Esophagus muscularis mucosa (tissue), 4 donors: ENCODE measurements at regions not wholly inside any gene's neighbourhood (a gene's known extent, or its start where the extent isn't known, plus 50 kb on each side); places are given as distances from the start of the nearest gene placed in this dataset.

Source experiments
- DNase-seq: peaks from one replicate; pipeline ENCODE4 v3.0.0-alpha.2; 2017; ENCODE audit errors: extremely low spot score
- H3K27ac ChIP-seq, 4 donors: fragments of 200-600 bp; sonication (generic); replicated peaks in 1 of 4; 1 replicate in 3 of 4; 2 replicates in 1 of 4; pipeline ENCODE4 v1.5.1; 2016 to 2019; ENCODE audit warnings: mild to moderate bottlenecking in 1 of 4
- H3K27me3 ChIP-seq, 4 donors: fragments of 200-600 bp; sonication (generic); one replicate each; pipeline versions ENCODE4 v1.5.1 to v1.6.0; 2016 to 2019
- H3K36me3 ChIP-seq, 4 donors: fragments of 200-600 bp; sonication (generic); one replicate each; pipeline ENCODE4 v1.5.1; 2016 to 2019
- H3K4me1 ChIP-seq, 4 donors: fragments of 200-600 bp; sonication (generic); one replicate each; pipeline ENCODE4 v1.5.1; 2016 to 2019
- H3K4me3 ChIP-seq, 4 donors: fragments of 200-600 bp; sonication (generic); 1 replicate in 2 of 4; 2 replicates in 2 of 4; pipeline ENCODE4 v1.5.1; 2016 to 2019; ENCODE audit warnings: mild to moderate bottlenecking in 4 of 4, moderate library complexity in 1 of 4
- H3K9me3 ChIP-seq, 4 donors: fragments of 200-600 bp; sonication (generic); 1 replicate in 3 of 4; 2 replicates in 1 of 4; pipeline ENCODE4 v1.5.1; 2016 to 2019
- CTCF ChIP-seq, 3 experiments: fragments of 200-600 bp in 2 of 3; fragments of 450-650 bp in 1 of 3; sonication (generic) in 2 of 3; IDR thresholded peaks; one replicate each; pipeline ENCODE4 v1.5.1; 2017 to 2019; ENCODE audit warnings: antibody characterized with exemption in 3 of 3, mild to moderate bottlenecking in 2 of 3, moderate library complexity in 1 of 3
- EP300 ChIP-seq: sonication (generic); formaldehyde crosslinking; IDR thresholded peaks from one replicate; pipeline ENCODE4 v1.6.1; 2017; ENCODE audit warnings: antibody characterized with exemption
- POLR2A ChIP-seq: fragments of 450-650 bp; IDR thresholded peaks from one replicate; pipeline ENCODE4 v1.6.1; 2017; ENCODE audit warnings: antibody characterized with exemption, moderate library complexity, mild to moderate bottlenecking, low read depth
- POLR2AphosphoS5 ChIP-seq, 2 donors: sonication (generic); formaldehyde crosslinking; IDR thresholded peaks; one replicate each; pipeline ENCODE4 v1.6.1; 2017; ENCODE audit warnings: antibody characterized with exemption in 2 of 2
- WGBS: methylation state at CpG from one replicate; pipeline ENCODE4 v1.1.5; 2018; 5-methylcytosine and 5-hydroxymethylcytosine counted together
- intact Hi-C: fragments of 100-400 bp; cut with DNase I; formaldehyde crosslinking; loops from one replicate; pipeline ENCODE4 v1.15.1; 2023

GRCh38 chr5:161023551-161023950 lies 171.5 kb upstream of the ATP10B start:
- WGBS, result 69% methylated on average over 4 of the region's 4 CpGs
- DNase-seq, result no peak
- no peak for TF ChIP-seq EP300
- no peak for TF ChIP-seq POLR2A
- TF ChIP-seq POLR2AphosphoS5 (IDR thresholded peaks at IDR 0.05), result no peak
- TF ChIP-seq CTCF (IDR thresholded peaks at IDR 0.05), result no peak
- no peaks in the 10 kb centered on the region for H3K27me3 ChIP-seq
- intact Hi-C loops, result no loop called here
- no peak overlapping the region for H3K4me3 ChIP-seq
- H3K27ac ChIP-seq, result no peak overlapping the region
- no peaks in the 10 kb centered on the region for H3K4me1 ChIP-seq
- no peaks in the 10 kb centered on the region for H3K36me3 ChIP-seq
- H3K9me3 ChIP-seq, result no peaks in the 10 kb centered on the region

GRCh38 chr5:161022151-161022550 lies 170.1 kb upstream of the ATP10B start:
- 74% methylated on average over 2 of the region's 2 CpGs for WGBS

GRCh38 chr5:161009817-161010216 lies 157.8 kb upstream of the ATP10B start:
- intact Hi-C loops, result no loop called here
- DNase-seq, result no peak
- H3K9me3 ChIP-seq, result peaks cover 0 to 9% (median 9%) of the 10 kb centered on the region in 4 donors
- H3K36me3 ChIP-seq, result no peaks in the 10 kb centered on the region
- no peak for TF ChIP-seq POLR2AphosphoS5 (IDR thresholded peaks at IDR 0.05)
- no peak for TF ChIP-seq EP300
- no peak for TF ChIP-seq POLR2A
- no peak for TF ChIP-seq CTCF (IDR thresholded peaks at IDR 0.05)
- no peak overlapping the region for H3K27ac ChIP-seq
- H3K4me1 ChIP-seq, result peaks cover 0 to 6% (median 0%) of the 10 kb centered on the region in 4 donors
- WGBS, result 62% methylated on average over 1 of the region's 1 CpG
- no peaks in the 10 kb centered on the region for H3K27me3 ChIP-seq
- H3K4me3 ChIP-seq, result no peak overlapping the region

More at GRCh38 chr5:161022151-161022550, 170.1 kb upstream of the ATP10B start:
- no peaks in the 10 kb centered on the region for H3K27me3 ChIP-seq
- H3K4me3 ChIP-seq, result no peak overlapping the region
- no peaks in the 10 kb centered on the region for H3K36me3 ChIP-seq
- DNase-seq, result no peak
- H3K4me1 ChIP-seq, result no peaks in the 10 kb centered on the region
- no peaks in the 10 kb centered on the region for H3K9me3 ChIP-seq
- TF ChIP-seq POLR2AphosphoS5 (IDR thresholded peaks at IDR 0.05), result no peak
- no peak for TF ChIP-seq POLR2A
- no peak for TF ChIP-seq CTCF (IDR thresholded peaks at IDR 0.05)
- TF ChIP-seq EP300, result no peak
- H3K27ac ChIP-seq, result no peak overlapping the region
- intact Hi-C loops, result no loop called here

- whole genome bisulfite sequencing, result 57% methylated on average over 2 of the region's 2 CpGs
- TF ChIP-seq EP300 (no peak), CTCF (IDR thresholded peaks at IDR 0.05) (no peak), POLR2A (no peak), POLR2AphosphoS5 (IDR thresholded peaks at IDR 0.05) (no peak)
- Histone ChIP-seq H3K4me3 (no peak overlapping the region), H3K27me3 (no peaks in the 10 kb centered on the region), H3K4me1 (peaks cover 0 to 6% (median 0%) of the 10 kb centered on the region in 4 donors), H3K36me3 (no peaks in the 10 kb centered on the region), H3K9me3 (peaks cover 0 to 13% (median 11%) of the 10 kb centered on the region in 4 donors), H3K27ac (no peak overlapping the region)
- DNase-seq, result no peak
- intact Hi-C loops, result no loop called here
Measured at GRCh38 chr5:161009194-161009593, 157.2 kb upstream of the ATP10B start.

GRCh38 chr5:161007879-161008278 lies 155.9 kb upstream of the ATP10B start:
- Histone ChIP-seq H3K9me3 (peaks cover 0 to 25% (median 11%) of the 10 kb centered on the region in 4 donors), H3K36me3 (no peaks in the 10 kb centered on the region), H3K4me1 (peaks cover 0 to 6% (median 0%) of the 10 kb centered on the region in 4 donors), H3K27ac (no peak overlapping the region), H3K27me3 (no peaks in the 10 kb centered on the region), H3K4me3 (no peak overlapping the region)
- no peak for DNase-seq
- intact Hi-C loops, result no loop called here
- WGBS, result 58% methylated on average over 2 of the region's 2 CpGs
- TF ChIP-seq POLR2A (no peak), POLR2AphosphoS5 (IDR thresholded peaks at IDR 0.05) (no peak), CTCF (IDR thresholded peaks at IDR 0.05) (no peak), EP300 (no peak)
